ENCODE measurements at regions not wholly inside any gene's neighbourhood (a gene's known extent, or its start where the extent isn't known, plus 50 kb on each side); places are given as distances from the start of the nearest gene placed in this dataset.

DNA sequence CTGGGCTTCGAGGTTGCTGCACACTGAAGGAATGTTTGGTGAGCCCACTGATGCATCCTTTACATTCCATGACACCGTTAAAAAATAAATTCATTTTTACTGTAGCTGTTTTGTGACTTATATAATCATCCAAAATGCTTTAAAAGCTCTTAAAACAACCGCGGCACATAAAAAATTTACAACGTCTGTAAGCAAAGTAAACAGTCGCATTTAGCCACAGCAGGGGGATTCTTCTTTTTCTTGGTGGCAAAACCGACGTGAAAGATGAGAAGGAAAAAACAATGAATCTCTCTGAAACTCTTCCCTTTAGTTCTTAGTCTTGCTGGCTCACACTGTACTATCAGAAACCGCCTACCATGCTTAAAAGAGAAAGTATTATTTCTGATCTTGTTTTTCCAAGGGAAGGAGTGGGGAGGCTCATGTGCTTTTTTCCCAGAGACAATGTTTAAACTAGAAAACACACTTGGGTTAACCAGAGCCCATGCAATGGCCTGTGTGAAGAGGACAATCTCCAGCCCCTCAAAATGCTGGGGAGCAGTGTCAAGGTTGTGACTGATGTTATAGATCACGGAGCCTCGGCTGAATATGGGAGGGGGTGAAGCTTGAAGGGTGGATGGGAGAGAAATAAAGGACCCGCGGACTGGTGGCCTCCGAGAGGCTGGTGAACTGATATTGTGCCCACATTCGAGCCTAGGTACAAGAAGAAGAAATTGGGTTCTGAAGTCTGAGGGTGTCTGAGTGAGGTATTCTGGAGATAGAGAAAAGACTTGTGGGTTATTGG is 91.1 kb downstream of the IRF8 start:
- DNase-seq (ENCODE audit: low spot score) = no peak
- TF ChIP-seq, protein P1, sequence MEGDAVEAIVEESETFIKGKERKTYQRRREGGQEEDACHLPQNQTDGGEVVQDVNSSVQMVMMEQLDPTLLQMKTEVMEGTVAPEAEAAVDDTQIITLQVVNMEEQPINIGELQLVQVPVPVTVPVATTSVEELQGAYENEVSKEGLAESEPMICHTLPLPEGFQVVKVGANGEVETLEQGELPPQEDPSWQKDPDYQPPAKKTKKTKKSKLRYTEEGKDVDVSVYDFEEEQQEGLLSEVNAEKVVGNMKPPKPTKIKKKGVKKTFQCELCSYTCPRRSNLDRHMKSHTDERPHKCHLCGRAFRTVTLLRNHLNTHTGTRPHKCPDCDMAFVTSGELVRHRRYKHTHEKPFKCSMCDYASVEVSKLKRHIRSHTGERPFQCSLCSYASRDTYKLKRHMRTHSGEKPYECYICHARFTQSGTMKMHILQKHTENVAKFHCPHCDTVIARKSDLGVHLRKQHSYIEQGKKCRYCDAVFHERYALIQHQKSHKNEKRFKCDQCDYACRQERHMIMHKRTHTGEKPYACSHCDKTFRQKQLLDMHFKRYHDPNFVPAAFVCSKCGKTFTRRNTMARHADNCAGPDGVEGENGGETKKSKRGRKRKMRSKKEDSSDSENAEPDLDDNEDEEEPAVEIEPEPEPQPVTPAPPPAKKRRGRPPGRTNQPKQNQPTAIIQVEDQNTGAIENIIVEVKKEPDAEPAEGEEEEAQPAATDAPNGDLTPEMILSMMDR (IDR thresholded peaks at IDR 0.05; ENCODE audit: extremely low read depth, insufficient read depth, missing control alignments) = no peak
- in situ Hi-C loops (cut with MboI; ENCODE audit: low pct_unique_long_range_greater_than_20kb, low sequenced_read_pairs, unreplicated experiment) = loop anchor here (5.0 kb wide), 1 partner anchor 168 kb away; no protein-coding TSS in a partner anchor

DNA sequence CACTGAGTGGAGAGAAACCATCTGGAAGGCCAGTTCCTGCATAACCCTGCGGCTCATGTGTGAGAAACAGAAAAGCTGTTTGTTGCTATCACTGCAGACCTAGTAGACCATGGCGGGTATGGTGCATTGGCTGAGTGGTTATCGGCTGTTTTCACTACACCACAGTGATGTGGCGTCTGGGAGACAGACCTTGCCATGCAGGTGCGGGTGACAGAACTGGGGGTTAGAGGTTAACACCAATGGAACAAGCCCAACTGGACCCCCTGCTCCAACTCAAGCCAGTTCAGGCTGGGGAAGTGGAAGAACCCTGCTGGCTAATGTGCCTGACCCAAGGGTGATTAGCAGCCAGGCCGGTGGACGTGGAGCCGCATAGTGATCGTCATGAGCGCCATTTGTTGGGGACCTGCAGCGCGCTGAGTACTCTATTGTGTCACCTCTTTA is 91.9 kb downstream of the IRF8 start:
- no peak for DNase-seq (ENCODE audit: low spot score)
- TF ChIP-seq, protein P1 (IDR thresholded peaks at IDR 0.05; ENCODE audit: extremely low read depth, insufficient read depth, missing control alignments) = no peak
- in situ Hi-C loops (cut with MboI; ENCODE audit: low pct_unique_long_range_greater_than_20kb, low sequenced_read_pairs, unreplicated experiment) = no loop called here

DNA sequence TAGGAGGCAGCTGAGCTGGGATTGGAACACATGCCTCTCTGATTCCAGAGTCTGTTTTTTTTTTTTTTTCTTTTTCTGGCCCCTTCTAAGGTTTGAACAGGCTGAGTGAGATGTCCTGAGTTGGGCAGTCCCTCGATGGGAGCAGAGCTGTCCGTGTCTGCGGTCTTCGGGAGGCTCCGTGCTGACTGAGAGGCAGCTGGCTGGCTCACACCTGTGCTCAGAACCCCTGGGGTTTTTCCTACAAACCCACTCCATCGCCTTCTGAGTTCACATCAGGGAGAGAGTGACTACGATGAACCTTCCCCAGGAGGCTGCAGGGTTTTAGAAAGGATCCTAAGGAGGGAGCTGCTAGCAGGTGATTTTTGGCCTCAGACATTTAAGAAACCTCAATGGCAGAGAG is 92.5 kb downstream of the IRF8 start:
- TF ChIP-seq, protein P1 (IDR thresholded peaks at IDR 0.05; ENCODE audit: extremely low read depth, insufficient read depth, missing control alignments) = no peak
- DNase-seq (ENCODE audit: low spot score) = no peak
- in situ Hi-C loops (cut with MboI; ENCODE audit: low pct_unique_long_range_greater_than_20kb, low sequenced_read_pairs, unreplicated experiment) = no loop called here

DNA sequence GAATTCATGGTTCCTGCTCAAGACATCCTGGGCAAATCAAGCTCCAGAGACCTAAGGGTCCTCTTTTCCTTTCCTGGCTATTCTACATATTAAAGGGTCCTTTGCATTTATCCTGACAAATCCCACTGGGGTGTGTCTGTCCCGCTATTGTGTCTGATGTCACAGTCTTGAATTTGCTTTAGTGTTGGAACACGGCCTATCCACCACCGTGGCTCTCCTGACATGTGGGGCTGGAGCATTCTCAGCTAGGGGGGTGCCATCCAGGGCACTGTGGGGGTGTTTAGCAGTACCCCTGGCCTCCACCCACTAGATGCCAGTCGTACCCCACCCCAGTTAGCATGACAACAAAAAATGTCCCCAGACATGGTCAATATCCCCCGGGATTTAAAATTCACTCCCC is 92.9 kb downstream of the IRF8 start:
- no peak for DNase-seq (ENCODE audit: low spot score)
- in situ Hi-C loops (cut with MboI; ENCODE audit: low pct_unique_long_range_greater_than_20kb, low sequenced_read_pairs, unreplicated experiment) = no loop called here
- TF ChIP-seq, protein P1 (IDR thresholded peaks at IDR 0.05; ENCODE audit: extremely low read depth, insufficient read depth, missing control alignments) = no peak

DNA sequence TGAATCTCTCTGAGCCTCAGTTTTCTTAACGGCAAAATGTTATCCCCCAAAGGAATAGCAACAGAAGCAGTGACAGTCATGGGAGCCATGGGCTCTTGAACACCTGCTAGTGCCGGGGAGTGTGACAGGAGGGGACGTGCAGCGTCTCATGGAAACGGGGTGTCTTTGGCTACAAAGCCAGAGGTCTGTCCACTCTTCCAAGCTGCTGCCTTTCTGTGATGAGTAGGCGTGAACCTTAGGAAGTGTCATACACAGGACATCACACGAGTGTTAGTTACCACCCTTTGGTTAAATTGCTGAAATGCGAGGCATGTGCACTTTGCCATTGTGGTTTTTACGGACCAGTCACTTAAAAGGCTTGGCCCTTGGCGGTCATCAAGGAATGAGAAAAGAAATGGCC is 93.4 kb downstream of the IRF8 start:
- in situ Hi-C loops (cut with MboI; ENCODE audit: low pct_unique_long_range_greater_than_20kb, low sequenced_read_pairs, unreplicated experiment) = no loop called here
- DNase-seq (ENCODE audit: low spot score) = no peak
- TF ChIP-seq, protein P1 (IDR thresholded peaks at IDR 0.05; ENCODE audit: extremely low read depth, insufficient read depth, missing control alignments) = no peak

DNA sequence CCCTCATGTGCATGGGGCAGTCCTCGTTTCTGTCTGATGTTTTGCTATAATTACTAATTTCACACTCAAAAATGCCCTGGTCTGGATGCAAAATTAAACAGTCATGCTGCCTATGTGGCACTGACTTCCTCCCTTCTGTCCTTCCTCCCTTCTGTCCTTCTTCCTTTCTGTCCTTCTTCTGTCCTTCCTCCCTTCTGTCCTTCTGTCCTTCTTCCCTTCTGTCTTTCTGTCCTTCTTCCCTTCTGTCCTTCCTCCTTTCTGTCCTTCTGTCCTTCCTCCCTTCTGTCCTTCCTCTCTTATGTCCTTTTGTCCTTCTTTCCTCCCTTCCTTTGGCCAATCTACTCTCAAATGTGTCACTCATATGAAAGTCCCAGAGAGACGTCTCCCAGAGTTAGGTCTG is 93.8 kb downstream of the IRF8 start:
- DNase-seq (ENCODE audit: low spot score) = no peak
- TF ChIP-seq, protein P1 (IDR thresholded peaks at IDR 0.05; ENCODE audit: extremely low read depth, insufficient read depth, missing control alignments) = no peak
- in situ Hi-C loops (cut with MboI; ENCODE audit: low pct_unique_long_range_greater_than_20kb, low sequenced_read_pairs, unreplicated experiment) = no loop called here

Data from GM13977 (cell line).